ENCODE measurements at regions not wholly inside any gene's neighbourhood (a gene's known extent, or its start where the extent isn't known, plus 50 kb on each side); places are given as distances from the start of the nearest gene placed in this dataset.

- no peaks in the 10 kb centered on the region for H3K36me3 ChIP-seq (ENCODE audit: control insufficient read depth in 2 of 2, extremely low read depth in 1 of 2, insufficient read depth in 1 of 2, low read length in 1 of 2)
- H3K36me3 Mint-ChIP-seq: no peaks in the 10 kb centered on the region
- ChIA-PET CTCF (no interaction called here), POLR2A (no interaction called here)
- no peaks in the 10 kb centered on the region for H3K9me3 ChIP-seq
- DNase-seq: no peak
- no peak overlapping the region for H3K27ac ChIP-seq (ENCODE audit: low read length)
- H3K4me1 ChIP-seq (ENCODE audit: control insufficient read depth in 1 of 2, extremely low read depth in 1 of 2, insufficient read depth in 2 of 2, low read length in 2 of 2): no peaks in the 10 kb centered on the region
- no peak for ATAC-seq (replicated peaks in 1 of 4)
- no peak overlapping the region for H3K27ac Mint-ChIP-seq
- H3K4me3 ChIP-seq (ENCODE audit: control insufficient read depth in 1 of 2, extremely low read depth in 1 of 2, low read length in 1 of 2): no peak overlapping the region
- H3K27me3 ChIP-seq (replicated peaks in 1 of 2; ENCODE audit: control insufficient read depth in 2 of 2, extremely low read depth in 1 of 2, insufficient read depth in 2 of 2, low read length in 1 of 2): peaks cover 2 to 20% of the 10 kb centered on the region in 2 experiments
- no peaks in the 10 kb centered on the region for H3K4me1 Mint-ChIP-seq
- WGBS (ENCODE audit: insufficient coverage): 90% methylated on average over 3 of the region's 3 CpGs
- no peaks in the 10 kb centered on the region for H3K9me3 Mint-ChIP-seq
- H3K4me3 Mint-ChIP-seq: no peak overlapping the region
- peaks cover 14 to 19% of the 10 kb centered on the region in 2 donors for H3K27me3 Mint-ChIP-seq
Measured at GRCh38 chr15:72855791-72856190, 72.2 kb upstream of the ADPGK start.

DNA sequence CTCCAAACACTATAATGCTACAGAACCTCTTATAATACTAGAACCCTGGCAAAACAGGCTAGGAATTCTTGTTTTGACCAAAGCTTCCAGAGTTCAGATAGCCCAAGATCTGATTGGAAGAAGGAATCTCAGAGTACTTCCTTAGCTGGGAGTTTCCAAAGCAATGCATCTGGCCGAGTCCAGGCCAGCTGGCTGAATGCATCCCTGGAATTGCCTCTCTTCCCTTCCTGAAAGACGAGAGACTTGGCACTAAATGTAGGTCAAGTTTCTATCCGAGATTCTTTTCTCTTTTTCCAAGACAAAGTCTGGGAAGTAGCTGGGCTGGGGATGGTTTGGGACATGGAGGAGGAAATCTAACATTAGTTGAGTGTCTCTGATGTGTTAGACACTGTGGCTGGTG lies 68.7 kb upstream of the ADPGK start:
- no peaks in the 10 kb centered on the region for H3K36me3 Mint-ChIP-seq
- no peaks in the 10 kb centered on the region for H3K9me3 Mint-ChIP-seq
- H3K4me1 ChIP-seq (ENCODE audit: control insufficient read depth in 1 of 2, extremely low read depth in 1 of 2, insufficient read depth in 2 of 2, low read length in 2 of 2): no peaks in the 10 kb centered on the region
- no peak overlapping the region for H3K27ac Mint-ChIP-seq
- ChIA-PET CTCF (no interaction called here), POLR2A (no interaction called here)
- peaks cover 2 to 24% of the 10 kb centered on the region in 2 experiments for H3K27me3 ChIP-seq (replicated peaks in 1 of 2; ENCODE audit: control insufficient read depth in 2 of 2, extremely low read depth in 1 of 2, insufficient read depth in 2 of 2, low read length in 1 of 2)
- peaks cover 36 to 45% of the 10 kb centered on the region in 2 donors for H3K27me3 Mint-ChIP-seq
- H3K27ac ChIP-seq (ENCODE audit: low read length): no peak overlapping the region
- ATAC-seq (replicated peaks in 1 of 4) (no peak), DNase-seq (no peak)
- H3K36me3 ChIP-seq (ENCODE audit: control insufficient read depth in 2 of 2, extremely low read depth in 1 of 2, insufficient read depth in 1 of 2, low read length in 1 of 2): no peaks in the 10 kb centered on the region
- H3K4me3 ChIP-seq (ENCODE audit: control insufficient read depth in 1 of 2, extremely low read depth in 1 of 2, low read length in 1 of 2): no peak overlapping the region
- H3K9me3 ChIP-seq: no peaks in the 10 kb centered on the region
- 39% methylated on average over 2 of the region's 3 CpGs for WGBS (ENCODE audit: insufficient coverage)
- H3K4me1 Mint-ChIP-seq: no peaks in the 10 kb centered on the region
- H3K4me3 Mint-ChIP-seq: no peak overlapping the region

DNA sequence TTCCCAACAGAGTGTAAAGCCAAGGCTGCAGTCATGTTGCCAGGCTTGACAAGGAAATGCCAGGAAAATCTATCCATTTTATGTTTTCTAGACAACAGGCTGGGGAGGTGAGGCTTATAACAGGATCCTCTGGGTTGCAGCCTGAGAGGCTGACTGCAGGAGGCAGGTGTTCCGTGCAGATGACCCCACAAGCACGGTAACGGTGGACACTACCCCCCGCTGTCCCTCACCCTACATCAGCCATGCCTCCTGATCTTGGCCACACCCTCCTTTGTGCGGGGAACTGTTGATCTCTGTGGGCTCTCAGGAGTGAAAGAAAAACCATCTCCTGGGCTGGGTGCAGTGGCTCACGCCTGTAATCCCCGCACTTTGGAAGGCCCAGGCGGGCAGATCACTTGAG lies 68.0 kb upstream of the ADPGK start:
- Histone ChIP-seq H3K4me1 (ENCODE audit: control insufficient read depth in 1 of 2, extremely low read depth in 1 of 2, insufficient read depth in 2 of 2, low read length in 2 of 2) (no peaks in the 10 kb centered on the region), H3K9me3 (no peaks in the 10 kb centered on the region), H3K27ac (ENCODE audit: low read length) (no peak overlapping the region), H3K36me3 (ENCODE audit: control insufficient read depth in 2 of 2, extremely low read depth in 1 of 2, insufficient read depth in 1 of 2, low read length in 1 of 2) (no peaks in the 10 kb centered on the region), H3K4me3 (ENCODE audit: control insufficient read depth in 1 of 2, extremely low read depth in 1 of 2, low read length in 1 of 2) (no peak overlapping the region), H3K27me3 (replicated peaks in 1 of 2; ENCODE audit: control insufficient read depth in 2 of 2, extremely low read depth in 1 of 2, insufficient read depth in 2 of 2, low read length in 1 of 2) (peaks cover 2 to 20% of the 10 kb centered on the region in 2 experiments)
- Mint-ChIP-seq H3K9me3 (no peaks in the 10 kb centered on the region), H3K4me1 (no peaks in the 10 kb centered on the region), H3K27ac (no peak overlapping the region), H3K36me3 (no peaks in the 10 kb centered on the region), H3K4me3 (no peak overlapping the region), H3K27me3 (peaks cover 36 to 45% of the 10 kb centered on the region in 2 donors)
- WGBS (ENCODE audit: insufficient coverage): 80% methylated on average over 4 of the region's 8 CpGs
- CTCF ChIA-PET: no interaction called here
- no peak for ATAC-seq (replicated peaks in 1 of 4)
- no peak for DNase-seq
- POLR2A ChIA-PET: no interaction called here

- no peaks in the 10 kb centered on the region for H3K9me3 ChIP-seq
- no peaks in the 10 kb centered on the region for H3K9me3 Mint-ChIP-seq
- DNase-seq (no peak), ATAC-seq (replicated peaks in 1 of 4) (no peak)
- no peak overlapping the region for H3K4me3 ChIP-seq (ENCODE audit: control insufficient read depth in 1 of 2, extremely low read depth in 1 of 2, low read length in 1 of 2)
- no peaks in the 10 kb centered on the region for H3K4me1 Mint-ChIP-seq
- peaks cover 2 to 15% of the 10 kb centered on the region in 2 experiments for H3K27me3 ChIP-seq (replicated peaks in 1 of 2; ENCODE audit: control insufficient read depth in 2 of 2, extremely low read depth in 1 of 2, insufficient read depth in 2 of 2, low read length in 1 of 2)
- no CpG with 5 or more reads among the region's 3 CpGs for WGBS (ENCODE audit: insufficient coverage)
- CTCF ChIA-PET: no interaction called here
- no peaks in the 10 kb centered on the region for H3K4me1 ChIP-seq (ENCODE audit: control insufficient read depth in 1 of 2, extremely low read depth in 1 of 2, insufficient read depth in 2 of 2, low read length in 2 of 2)
- POLR2A ChIA-PET: no interaction called here
- no peak overlapping the region for H3K27ac Mint-ChIP-seq
- no peaks in the 10 kb centered on the region for H3K36me3 Mint-ChIP-seq
- H3K27ac ChIP-seq (ENCODE audit: low read length): no peak overlapping the region
- H3K27me3 Mint-ChIP-seq: peaks cover 42 to 45% of the 10 kb centered on the region in 2 donors
- H3K4me3 Mint-ChIP-seq: no peak overlapping the region
- no peaks in the 10 kb centered on the region for H3K36me3 ChIP-seq (ENCODE audit: control insufficient read depth in 2 of 2, extremely low read depth in 1 of 2, insufficient read depth in 1 of 2, low read length in 1 of 2)
Measured at GRCh38 chr15:72850833-72851232, 67.3 kb upstream of the ADPGK start.

DNA sequence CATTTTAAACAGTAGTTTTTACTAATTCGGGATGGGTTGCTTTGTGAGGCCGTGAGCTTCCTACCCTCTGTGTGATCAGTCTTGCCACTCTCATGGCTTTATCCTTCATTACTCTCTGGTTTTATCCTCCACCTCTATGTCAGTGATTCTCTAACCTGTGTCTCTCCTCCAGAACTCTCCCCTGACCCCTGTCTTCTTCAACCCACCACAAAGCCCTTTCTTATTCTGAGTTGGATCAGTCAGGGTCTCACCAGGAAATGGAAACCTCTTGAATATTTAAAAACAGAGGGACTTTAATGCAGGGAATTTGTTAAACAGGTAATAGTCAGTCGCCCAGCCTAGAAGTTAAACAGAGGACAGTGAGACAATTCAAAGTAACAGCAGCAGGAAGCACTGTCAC lies 64.2 kb upstream of the ADPGK start:
- Histone ChIP-seq H3K27me3 (replicated peaks in 1 of 2; ENCODE audit: control insufficient read depth in 2 of 2, extremely low read depth in 1 of 2, insufficient read depth in 2 of 2, low read length in 1 of 2) (peaks cover 0 to 15% of the 10 kb centered on the region in 2 experiments), H3K4me3 (ENCODE audit: control insufficient read depth in 1 of 2, extremely low read depth in 1 of 2, low read length in 1 of 2) (no peak overlapping the region), H3K9me3 (no peaks in the 10 kb centered on the region), H3K27ac (ENCODE audit: low read length) (no peak overlapping the region), H3K4me1 (ENCODE audit: control insufficient read depth in 1 of 2, extremely low read depth in 1 of 2, insufficient read depth in 2 of 2, low read length in 2 of 2) (peaks cover 0 to 4% of the 10 kb centered on the region in 2 experiments), H3K36me3 (ENCODE audit: control insufficient read depth in 2 of 2, extremely low read depth in 1 of 2, insufficient read depth in 1 of 2, low read length in 1 of 2) (no peaks in the 10 kb centered on the region)
- POLR2A ChIA-PET: no interaction called here
- no peak for ATAC-seq (replicated peaks in 1 of 4)
- Mint-ChIP-seq H3K4me3 (no peak overlapping the region), H3K27ac (no peak overlapping the region), H3K4me1 (peaks cover 0 to 8% (median 5%) of the 10 kb centered on the region in 3 donors), H3K9me3 (no peaks in the 10 kb centered on the region), H3K36me3 (no peaks in the 10 kb centered on the region), H3K27me3 (peaks cover 36 to 40% of the 10 kb centered on the region in 2 donors)
- no peak for DNase-seq
- CTCF ChIA-PET: no interaction called here
- 63% methylated on average over 1 of the region's 3 CpGs for WGBS (ENCODE audit: insufficient coverage)

GRCh38 chr15:72847033-72847432 lies 63.5 kb upstream of the ADPGK start:
- Histone ChIP-seq H3K27me3 (replicated peaks in 1 of 2; ENCODE audit: control insufficient read depth in 2 of 2, extremely low read depth in 1 of 2, insufficient read depth in 2 of 2, low read length in 1 of 2) (peaks cover 0 to 15% of the 10 kb centered on the region in 2 experiments), H3K36me3 (ENCODE audit: control insufficient read depth in 2 of 2, extremely low read depth in 1 of 2, insufficient read depth in 1 of 2, low read length in 1 of 2) (no peaks in the 10 kb centered on the region), H3K27ac (ENCODE audit: low read length) (no peak overlapping the region), H3K4me1 (ENCODE audit: control insufficient read depth in 1 of 2, extremely low read depth in 1 of 2, insufficient read depth in 2 of 2, low read length in 2 of 2) (peaks cover 0 to 4% of the 10 kb centered on the region in 2 experiments), H3K4me3 (ENCODE audit: control insufficient read depth in 1 of 2, extremely low read depth in 1 of 2, low read length in 1 of 2) (no peak overlapping the region), H3K9me3 (no peaks in the 10 kb centered on the region)
- POLR2A ChIA-PET: no interaction called here
- ATAC-seq (replicated peaks in 1 of 4) (no peak), DNase-seq (no peak)
- Mint-ChIP-seq H3K27me3 (peaks cover 38 to 43% of the 10 kb centered on the region in 2 donors), H3K9me3 (no peaks in the 10 kb centered on the region), H3K27ac (no peak overlapping the region), H3K4me3 (no peak overlapping the region), H3K36me3 (no peaks in the 10 kb centered on the region), H3K4me1 (peaks cover 0 to 8% (median 5%) of the 10 kb centered on the region in 3 donors)
- CTCF ChIA-PET: no interaction called here
- WGBS (ENCODE audit: insufficient coverage): 63% methylated on average over 1 of the region's 4 CpGs

- Histone ChIP-seq H3K4me3 (ENCODE audit: control insufficient read depth in 1 of 2, extremely low read depth in 1 of 2, low read length in 1 of 2) (no peak overlapping the region), H3K4me1 (ENCODE audit: control insufficient read depth in 1 of 2, extremely low read depth in 1 of 2, insufficient read depth in 2 of 2, low read length in 2 of 2) (peaks cover 0 to 4% of the 10 kb centered on the region in 2 experiments), H3K27ac (ENCODE audit: low read length) (no peak overlapping the region), H3K27me3 (replicated peaks in 1 of 2; ENCODE audit: control insufficient read depth in 2 of 2, extremely low read depth in 1 of 2, insufficient read depth in 2 of 2, low read length in 1 of 2) (peaks cover 0 to 15% of the 10 kb centered on the region in 2 experiments), H3K36me3 (ENCODE audit: control insufficient read depth in 2 of 2, extremely low read depth in 1 of 2, insufficient read depth in 1 of 2, low read length in 1 of 2) (no peaks in the 10 kb centered on the region), H3K9me3 (no peaks in the 10 kb centered on the region)
- peaks cover 38 to 44% of the 10 kb centered on the region in 2 donors for H3K27me3 Mint-ChIP-seq
- ChIA-PET POLR2A (no interaction called here), CTCF (interaction anchor here in 1 of 2 donors (0.7 kb wide), 1 partner anchor 690 kb away, joined by 3 read pairs; no protein-coding TSS in a partner anchor)
- no peak for DNase-seq
- H3K36me3 Mint-ChIP-seq: no peaks in the 10 kb centered on the region
- H3K9me3 Mint-ChIP-seq: no peaks in the 10 kb centered on the region
- no peak overlapping the region for H3K4me3 Mint-ChIP-seq
- peaks cover 0 to 8% (median 5%) of the 10 kb centered on the region in 3 donors for H3K4me1 Mint-ChIP-seq
- ATAC-seq (replicated peaks in 1 of 4): no peak
- no peak overlapping the region for H3K27ac Mint-ChIP-seq
Measured at GRCh38 chr15:72845981-72846383, 62.4 kb upstream of the ADPGK start.
